GM21529 (cell line): ENCODE measurements at regions not wholly inside any gene's neighbourhood (a gene's known extent, or its start where the extent isn't known, plus 50 kb on each side); places are given as distances from the start of the nearest gene placed in this dataset.

Experiments
- ATAC-seq: cut with Tn5 transposase; IDR thresholded peaks from one replicate; pipeline ENCODE4 v1.9.1; 2021; ENCODE audit not compliant: unreplicated experiment

- no peak for ATAC-seq
These were observed 311.7 kb upstream of the TLE3 start for GRCh38 chr15:70409388-70409787.

GRCh38 chr15:70407955-70408354 lies 310.2 kb upstream of the TLE3 start:
- ATAC-seq, result no peak

- no peak for ATAC-seq
These were observed 309.6 kb upstream of the TLE3 start for GRCh38 chr15:70407336-70407670.

- ATAC-seq, result no peak
These were observed 309.1 kb upstream of the TLE3 start for GRCh38 chr15:70406617-70407335.

DNA sequence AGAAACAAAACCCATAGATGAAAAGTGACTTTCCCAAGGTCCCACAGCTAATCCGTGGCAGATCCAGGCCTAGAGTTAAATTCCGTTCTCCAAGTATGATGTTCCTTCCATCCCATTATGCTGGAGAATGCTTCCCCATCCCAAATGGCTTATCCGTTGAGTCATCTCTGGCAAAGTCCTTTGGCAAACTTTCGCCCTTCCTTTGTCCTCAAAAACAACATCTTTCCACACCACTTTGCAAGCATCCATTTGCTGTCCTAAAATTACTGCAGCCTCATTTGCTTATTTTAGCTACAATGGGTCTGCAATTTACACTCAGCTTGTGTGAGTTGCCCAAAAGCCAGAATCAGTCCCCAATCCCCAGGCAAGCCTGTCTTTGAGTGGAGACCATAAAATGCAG lies 304.0 kb upstream of the TLE3 start:
- ATAC-seq, result no peak

DNA sequence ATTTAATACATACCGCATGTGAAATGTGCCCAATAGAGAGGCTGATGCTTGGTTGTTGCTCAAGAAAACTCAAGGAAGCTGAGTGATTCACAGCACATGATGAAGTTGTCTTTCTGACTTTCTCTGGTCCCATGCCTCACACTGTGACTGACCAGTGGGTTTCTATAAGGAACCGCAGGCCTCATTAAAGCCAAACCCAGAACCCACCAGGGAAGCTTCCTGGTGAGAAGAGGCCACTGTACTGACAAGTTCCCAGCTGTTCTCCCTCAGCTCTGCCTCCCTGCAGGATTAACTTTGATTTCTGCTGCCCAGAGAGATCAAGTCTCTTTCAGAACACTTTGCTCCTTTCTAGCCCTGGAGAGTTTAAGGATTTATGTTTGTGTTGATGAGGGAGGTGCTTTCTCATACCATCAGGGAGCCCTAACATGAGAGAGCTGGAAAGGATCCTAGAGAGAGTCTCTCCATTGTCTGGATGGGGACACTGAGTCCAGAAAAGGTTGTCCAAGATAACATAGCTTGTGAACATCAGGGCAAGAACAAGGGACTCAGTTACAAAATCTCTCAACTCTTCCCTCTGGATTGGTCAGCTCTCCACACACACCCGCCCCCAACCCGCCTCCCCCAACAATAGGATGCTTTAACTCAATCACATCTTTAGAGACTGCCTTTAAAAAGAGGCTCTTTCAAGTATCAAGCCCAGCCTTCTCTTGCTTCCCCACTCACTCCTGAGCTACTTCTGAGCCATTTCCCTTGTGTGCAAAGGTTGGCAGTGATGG lies 303.2 kb upstream of the TLE3 start:
- no peak for ATAC-seq

DNA sequence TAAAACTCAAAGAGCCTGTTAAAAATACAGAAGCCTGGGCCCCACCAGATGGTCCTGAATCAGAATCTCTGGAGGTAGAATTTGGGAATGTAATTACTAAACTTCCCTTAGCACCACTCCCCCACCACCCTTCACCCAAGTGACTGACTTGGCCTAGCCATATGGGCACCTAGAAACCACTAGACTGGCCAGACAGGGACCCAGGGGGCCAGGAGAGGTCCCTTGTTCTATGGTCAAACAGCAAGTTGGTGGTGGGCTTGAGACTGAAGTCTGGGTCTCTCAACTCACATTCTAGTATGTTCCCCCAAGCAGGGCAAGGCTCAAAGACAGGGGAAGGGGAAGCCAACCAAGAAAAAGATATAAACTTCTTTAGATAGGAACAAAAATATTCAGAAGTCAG lies 301.5 kb upstream of the TLE3 start:
- ATAC-seq, result no peak

- ATAC-seq, result no peak
These were observed 301.0 kb upstream of the TLE3 start for GRCh38 chr15:70398694-70399093.

DNA sequence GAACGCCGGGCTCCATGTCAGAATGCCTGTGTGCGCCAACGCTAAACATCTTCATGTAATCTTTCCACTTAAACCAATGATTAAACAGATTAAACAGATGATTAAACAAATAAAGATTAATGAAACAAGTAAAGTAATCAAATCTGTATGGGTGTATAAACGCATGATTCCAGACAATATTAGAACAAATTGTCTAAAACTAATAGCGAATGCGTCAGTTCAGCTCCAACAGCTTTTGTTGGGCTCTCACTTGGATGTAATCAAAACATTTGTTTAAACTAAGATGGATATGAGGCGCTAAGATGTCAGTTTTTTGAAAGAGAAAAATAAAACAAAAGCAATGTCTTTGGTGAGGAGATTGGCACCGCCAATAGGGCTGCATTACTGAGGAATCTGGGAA lies 299.1 kb upstream of the TLE3 start:
- no peak for ATAC-seq

DNA sequence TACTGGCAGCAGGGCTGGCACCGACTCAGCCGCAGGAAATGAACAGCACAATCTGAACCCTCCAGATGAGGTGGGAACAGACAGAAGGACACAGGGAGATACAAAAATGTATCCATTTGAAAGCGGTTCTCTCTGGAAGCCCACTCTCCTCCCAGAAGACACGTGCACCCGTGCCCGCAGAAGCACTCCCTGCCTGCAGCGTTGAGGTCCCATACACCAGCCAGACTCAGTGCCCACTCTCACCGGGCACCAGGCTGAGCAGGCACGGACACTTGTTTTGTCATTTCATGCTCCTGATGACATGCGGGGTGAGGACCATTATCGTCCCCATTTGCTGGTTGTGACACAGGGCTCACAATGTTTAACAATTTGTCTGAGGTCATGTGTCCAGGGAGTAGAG lies 297.4 kb upstream of the TLE3 start:
- ATAC-seq, result no peak

DNA sequence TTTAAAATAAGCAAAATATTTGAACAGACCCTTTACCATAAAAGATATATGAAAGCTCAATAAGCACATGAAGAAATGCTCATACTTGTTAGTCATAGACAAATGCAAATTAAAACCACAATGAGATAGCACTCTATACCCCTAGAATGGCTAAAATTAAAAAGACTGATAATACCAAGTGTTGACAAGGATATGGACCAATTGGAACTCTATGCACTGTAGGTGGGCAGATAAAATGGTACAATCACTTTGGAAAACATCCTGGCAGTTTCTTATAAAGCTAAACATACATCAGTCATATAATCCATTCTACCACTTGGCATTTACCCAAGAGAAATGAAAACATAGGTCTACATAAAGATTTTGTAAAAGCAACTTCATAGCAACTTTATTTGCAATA lies 293.0 kb upstream of the TLE3 start:
- ATAC-seq, result no peak

- ATAC-seq, result no peak
These were observed 290.3 kb upstream of the TLE3 start for GRCh38 chr15:70387993-70388392.

- ATAC-seq, result no peak
These were observed 289.4 kb upstream of the TLE3 start for GRCh38 chr15:70387081-70387480.

DNA sequence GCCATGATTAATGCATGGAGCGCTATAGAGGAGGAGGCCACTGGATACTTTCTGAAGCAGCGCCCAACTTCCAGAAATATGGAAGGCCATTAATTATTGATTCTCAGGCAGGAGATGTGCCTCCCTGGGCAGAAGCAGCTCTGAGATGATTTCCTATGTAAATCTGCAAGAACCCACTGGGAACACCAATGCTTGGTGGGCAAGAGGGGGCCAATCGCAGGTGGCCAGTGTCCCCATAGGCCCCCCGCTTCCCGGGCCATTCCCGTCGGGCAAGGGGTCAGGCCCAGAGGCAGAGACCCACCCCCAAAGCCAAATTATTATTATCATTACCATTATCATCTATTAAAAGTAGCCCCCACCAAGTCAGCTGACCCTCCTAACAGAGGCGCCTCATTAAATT lies 288.0 kb upstream of the TLE3 start:
- ATAC-seq, result no peak

GRCh38 chr15:70385052-70385451 lies 287.3 kb upstream of the TLE3 start:
- ATAC-seq, result no peak

DNA sequence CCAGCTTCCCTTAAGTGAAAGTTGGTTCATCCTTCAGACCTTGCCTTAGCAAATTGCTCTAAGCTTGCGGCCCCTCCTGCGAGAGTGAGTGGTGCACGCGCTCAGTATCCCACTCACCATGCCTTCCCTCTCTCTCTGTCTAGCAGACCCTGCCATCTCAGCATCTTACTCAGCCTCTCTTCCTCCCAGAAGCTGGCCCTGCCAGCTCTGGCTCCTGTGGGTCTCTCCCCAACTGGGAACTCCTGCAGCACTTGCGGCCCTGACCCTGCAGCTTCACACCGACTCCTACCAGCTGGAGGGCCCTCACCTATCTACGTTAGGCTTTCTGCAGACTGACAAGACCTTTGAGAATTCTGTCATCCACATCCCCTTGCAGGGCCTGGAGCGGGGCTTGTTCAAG lies 286.1 kb upstream of the TLE3 start:
- no peak for ATAC-seq

- no peak for ATAC-seq
These were observed 285.2 kb upstream of the TLE3 start for GRCh38 chr15:70382762-70383458.

DNA sequence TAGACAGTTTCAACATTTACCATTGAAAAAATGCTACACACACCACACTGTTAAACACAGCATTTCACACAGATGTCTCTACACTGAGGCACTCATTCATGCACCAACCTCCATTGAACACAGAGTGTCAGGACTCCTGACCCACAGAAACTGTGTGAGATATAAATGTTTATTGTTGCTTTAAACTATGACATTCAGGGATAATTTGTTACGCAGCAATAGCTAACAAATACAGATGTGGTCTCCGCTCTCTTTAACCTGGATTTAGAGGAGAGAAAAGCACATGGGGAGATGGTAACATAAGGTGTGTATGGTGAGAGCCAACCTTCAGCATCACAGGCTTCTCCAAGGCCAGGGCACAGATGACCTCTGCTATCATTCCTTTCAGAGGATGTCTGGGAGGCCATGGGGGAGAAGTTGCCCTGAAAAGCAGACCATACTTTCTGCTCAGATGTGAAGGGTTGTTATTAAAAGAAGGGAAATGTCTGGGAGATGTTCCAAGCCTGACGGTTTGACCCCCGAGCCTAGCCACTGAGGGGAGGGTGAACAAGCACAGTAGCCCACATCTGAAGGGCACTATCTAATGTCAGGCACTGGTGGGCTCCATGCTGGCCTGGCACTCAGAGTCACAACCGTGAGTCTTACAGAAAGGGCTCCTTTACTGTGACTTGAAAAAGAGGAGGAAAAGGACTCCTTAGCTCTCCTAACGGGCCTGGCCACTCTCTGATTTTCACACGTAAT lies 284.5 kb upstream of the TLE3 start:
- ATAC-seq, result no peak

DNA sequence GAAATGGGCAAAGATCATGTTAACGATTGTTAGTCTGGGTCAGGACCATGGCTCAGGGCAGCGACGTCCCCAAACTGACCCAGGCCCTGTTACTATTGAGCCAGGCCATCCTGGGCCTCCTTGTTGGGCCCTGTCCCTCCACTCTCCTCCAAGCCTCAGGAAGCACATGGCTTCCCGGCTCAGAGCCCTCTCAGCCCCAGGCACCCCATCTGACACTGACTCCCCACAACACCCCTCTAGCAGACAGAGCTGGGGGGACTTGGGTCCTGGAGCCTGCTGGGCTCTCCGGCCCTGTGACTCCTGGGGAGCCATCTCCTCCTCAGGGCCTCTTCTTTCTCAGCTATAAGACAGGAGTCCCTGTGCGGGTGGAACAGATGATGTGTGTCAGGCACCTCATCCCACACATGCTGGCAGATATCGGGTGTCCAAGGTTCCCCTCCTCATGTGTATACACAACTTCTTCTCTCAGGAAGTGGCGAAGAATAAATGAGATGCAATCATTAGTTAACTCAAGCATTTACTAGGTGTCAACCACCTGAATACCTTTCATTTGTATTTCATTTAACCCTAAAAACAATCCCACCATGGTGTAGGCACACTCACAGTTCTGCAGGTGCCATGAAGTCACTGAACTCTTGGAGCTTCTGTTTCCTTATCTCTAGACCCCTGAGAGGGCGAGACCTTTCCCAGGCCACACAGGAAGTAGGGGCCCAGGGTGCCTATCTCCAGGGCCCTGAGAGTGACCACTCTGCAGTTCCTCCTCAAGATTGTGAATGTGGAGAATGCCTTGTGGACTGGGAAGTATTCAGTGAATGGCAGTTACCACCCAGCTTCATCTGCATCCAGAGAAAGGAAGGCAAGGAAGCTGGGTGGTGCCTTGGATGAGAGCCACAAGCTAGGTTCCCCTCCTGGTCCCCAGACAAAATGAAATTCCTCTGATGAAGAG lies 282.5 kb upstream of the TLE3 start:
- no peak for ATAC-seq

DNA sequence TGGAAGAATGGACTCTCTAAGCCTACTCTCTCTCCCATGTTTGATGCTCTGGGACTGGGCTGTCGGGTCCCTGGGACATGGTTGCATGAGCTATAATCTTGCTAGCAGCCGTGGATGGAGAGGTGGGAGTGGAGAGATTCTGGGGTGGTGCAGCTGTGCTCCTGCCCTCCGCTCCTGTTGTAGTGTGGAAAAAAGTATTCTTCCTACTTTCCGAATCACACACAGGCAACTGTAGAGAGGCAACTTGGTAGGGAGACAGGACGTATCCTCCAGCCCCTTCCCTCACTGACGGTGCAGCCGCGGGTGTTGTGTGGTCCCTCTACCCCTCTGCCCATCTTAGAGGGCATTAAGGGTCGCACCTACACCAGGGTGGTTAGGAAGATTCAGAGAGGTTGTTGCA lies 281.4 kb upstream of the TLE3 start:
- no peak for ATAC-seq
